HepG2 (cell line): ENCODE measurements at regions not wholly inside any gene's neighbourhood (a gene's known extent, or its start where the extent isn't known, plus 50 kb on each side); places are given as distances from the start of the nearest gene placed in this dataset.
A peak's percentile ranks its signal among the peaks of the same experiment; 100 is the strongest.

Experiments
- HINFP ChIP-seq: sonication (generic); formaldehyde crosslinking; IDR thresholded peaks from 2 replicates; pipeline ENCODE4 v1.4.0; 2020; ENCODE audit warnings: low read depth, mild to moderate bottlenecking, missing genetic modification reagents
- HMGXB4 ChIP-seq, 2 experiments: sonication (generic) in 1 of 2; formaldehyde crosslinking in 1 of 2; IDR thresholded peaks; 2 replicates each; pipeline versions ENCODE4 v1.4.0 to v1.6.1; 2018 to 2020; ENCODE audit warnings: missing genetic modification reagents in 2 of 2, borderline replicate concordance in 1 of 2, low read depth in 1 of 2, mild to moderate bottlenecking in 1 of 2, missing biosample characterization in 1 of 2
- HNF4G ChIP-seq, 2 experiments: sonication (generic) in 1 of 2; formaldehyde crosslinking in 1 of 2; IDR thresholded peaks; 2 replicates each; pipeline versions ENCODE4 v1.4.0 to v1.6.1; 2011 to 2020; ENCODE audit warnings: borderline replicate concordance in 2 of 2, low read depth in 2 of 2, mild to moderate bottlenecking in 2 of 2, low read length in 1 of 2, missing genetic modification reagents in 1 of 2, moderate library complexity in 1 of 2
- KDM2A ChIP-seq: sonication (generic); formaldehyde crosslinking; IDR thresholded peaks from 2 replicates; pipeline ENCODE4 v1.4.0; 2020; ENCODE audit warnings: low read depth, missing genetic modification reagents, borderline replicate concordance
- PBX3 ChIP-seq: sonication (generic); formaldehyde crosslinking; IDR thresholded peaks from 2 replicates; pipeline ENCODE4 v1.8.1; 2023; ENCODE audit warnings: missing genetic modification reagents, inconsistent platforms, borderline replicate concordance
- RBAK ChIP-seq: sonication (generic); formaldehyde crosslinking; IDR thresholded peaks from 2 replicates; pipeline ENCODE4 v1.5.1; 2020; ENCODE audit warnings: mild to moderate bottlenecking, missing genetic modification reagents
- SALL1 ChIP-seq: sonication (generic); formaldehyde crosslinking; IDR thresholded peaks from 2 replicates; pipeline ENCODE4 v1.8.0; 2022; ENCODE audit warnings: mild to moderate bottlenecking, missing genetic modification reagents
- STAG1 ChIP-seq: sonication (generic); formaldehyde crosslinking; IDR thresholded peaks from 2 replicates; pipeline ENCODE4 v1.4.0; 2020; ENCODE audit warnings: missing genetic modification reagents
- THAP11 ChIP-seq: IDR thresholded peaks from 2 replicates; pipeline ENCODE4 v1.6.1; 2016; ENCODE audit warnings: missing biosample characterization, missing genetic modification reagents

GRCh38 chr7:35985126-35985754, 167.8 kb upstream of the EEPD1 start (continued):
- TF ChIP-seq HINFP (CRISPR knock-in tag) (no peak), STAG1 (CRISPR knock-in tag) (peak; percentile 99), HMGXB4 (CRISPR knock-in tag; IDR thresholded peaks at IDR 0.05; ENCODE audit: borderline replicate concordance in 1 of 2, low read depth in 1 of 2) (0 out of 4 replicates have a peak, but pooled peaks of 1 of the 2 experiments have one; percentile 27), THAP11 (CRISPR knock-in tag) (0 out of 2 replicates have a peak, but pooled peaks have one; percentile 16), PBX3 (CRISPR knock-in tag) (no peak), KDM2A (CRISPR knock-in tag) (peak; percentile 62; the same call in 1 of the 2 replicates), HNF4G (IDR thresholded peaks at IDR 0.05; ENCODE audit: borderline replicate concordance, low read depth, low read length) (no peak), HNF4G (CRISPR knock-in tag; IDR thresholded peaks at IDR 0.05; ENCODE audit: borderline replicate concordance, low read depth) (no peak), SALL1 (CRISPR knock-in tag) (peak; percentile 61; the same call in 1 of the 2 replicates), RBAK (CRISPR knock-in tag) (no peak)
- TF ChIP-seq, all 625 proteins: peak for 21
